ENCODE measurements at regions not wholly inside any gene's neighbourhood (a gene's known extent, or its start where the extent isn't known, plus 50 kb on each side); places are given as distances from the start of the nearest gene placed in this dataset.

- no peak for TF ChIP-seq CTCF (IDR thresholded peaks at IDR 0.05)
- TF ChIP-seq EZH2 (IDR thresholded peaks at IDR 0.05; ENCODE audit: borderline replicate concordance, insufficient read depth, low read depth, low read length, poor library complexity, severe bottlenecking) = no peak
These were observed 202.5 kb downstream of the KBTBD8 start for GRCh38 chr3:67200618-67201017.
